B cell (primary cell): ENCODE measurements at regions not wholly inside any gene's neighbourhood (a gene's known extent, or its start where the extent isn't known, plus 50 kb on each side); places are given as distances from the start of the nearest gene placed in this dataset.

Experiments used
- ATAC-seq: fragments of 200-7000 bp; cut with Tn5 transposase; one replicate; pipeline ENCODE4 v1.10.0; 2021; ENCODE audit warnings: low read depth, mild to moderate bottlenecking, moderate number of reproducible peaks, moderate library complexity
- CTCF ChIA-PET: fragments of 350-600 bp; sonication (Branson Sonifier 250); formaldehyde crosslinking; loops from one replicate; lab custom pipeline; 2021; ENCODE audit warnings: antibody characterized with exemption, inconsistent platforms; lab: Charles Lee
- POLR2A ChIA-PET: fragments of 350-600 bp; sonication (Branson Sonifier 250); formaldehyde crosslinking; loops from one replicate; lab custom pipeline; 2021; ENCODE audit warnings: antibody characterized with exemption; lab: Charles Lee
- DNase-seq: peaks from one replicate; pipeline ENCODE4 v3.0.0; 2013
- H2AFZ ChIP-seq: 2 replicates; pipeline ENCODE4 v1.6.1; 2012; ENCODE audit warnings: mild to moderate bottlenecking, low read depth, low read length; ENCODE audit not compliant: insufficient read depth, poor library complexity, severe bottlenecking
- H3K27ac ChIP-seq, 2 donors: 1 replicate in 1 of 2; 2 replicates in 1 of 2; pipeline ENCODE4 v1.5.1; 2012 to 2013; ENCODE audit warnings: low read length in 2 of 2, mild to moderate bottlenecking in 2 of 2, moderate library complexity in 1 of 2
- H3K27me3 ChIP-seq, 4 experiments: fragments of 200-600 bp in 1 of 4; sonication (generic) in 1 of 4; replicated peaks in 1 of 4; 1 replicate in 2 of 4; 2 replicates in 2 of 4; pipeline versions ENCODE4 v1.6.1 to v1.7.0; 2013 to 2016; ENCODE audit warnings: low read length in 3 of 4, mild to moderate bottlenecking in 2 of 4, mixed read lengths in 1 of 4, moderate library complexity in 1 of 4; ENCODE audit not compliant: insufficient read depth in 4 of 4, control insufficient read depth in 3 of 4; ENCODE audit errors: control extremely low read depth in 1 of 4
- H3K36me3 ChIP-seq, 2 experiments: replicated peaks in 1 of 2; 1 replicate in 1 of 2; 2 replicates in 1 of 2; pipeline versions ENCODE4 v1.6.1 to v1.7.1; 2013; ENCODE audit warnings: low read length in 1 of 2; ENCODE audit not compliant: insufficient read depth in 2 of 2, control insufficient read depth in 1 of 2; ENCODE audit errors: control extremely low read depth in 1 of 2, extremely low read depth in 1 of 2
- H3K4me1 ChIP-seq, 2 donors: fragments of 200-600 bp in 1 of 2; sonication (generic) in 1 of 2; 1 replicate in 1 of 2; 2 replicates in 1 of 2; pipeline versions ENCODE4 v1.5.1 to v1.6.1; 2013 to 2017; ENCODE audit warnings: low read length in 2 of 2; ENCODE audit not compliant: control insufficient read depth in 2 of 2, insufficient read depth in 2 of 2
- H3K4me2 ChIP-seq: replicated peaks from 2 replicates; pipeline ENCODE3; 2012; ENCODE audit warnings: mild to moderate bottlenecking, low read depth, low read length; ENCODE audit not compliant: poor library complexity, severe bottlenecking
- H3K4me3 ChIP-seq, 5 experiments: fragments of 200-600 bp in 1 of 5; sonication (generic) in 1 of 5; 1 replicate in 3 of 5; 2 replicates in 2 of 5; pipeline versions ENCODE4 v1.5.1 to v1.7.0; 2011 to 2016; ENCODE audit warnings: low read length in 4 of 5, mild to moderate bottlenecking in 4 of 5, low read depth in 2 of 5, control low read depth in 1 of 5, moderate library complexity in 1 of 5; ENCODE audit not compliant: insufficient read depth in 1 of 5; ENCODE audit errors: control extremely low read depth in 1 of 5, extremely low read depth in 1 of 5
- H3K79me2 ChIP-seq: fragments of 200-600 bp; sonication (generic); one replicate; pipeline ENCODE4 v1.6.0; 2016; ENCODE audit warnings: low read length; ENCODE audit not compliant: control insufficient read depth, insufficient read depth
- H3K9ac ChIP-seq: fragments of 200-600 bp; sonication (generic); 2 replicates; pipeline ENCODE4 v1.6.1; 2017; ENCODE audit warnings: mild to moderate bottlenecking, low read length, moderate library complexity
- H3K9me3 ChIP-seq, 3 donors: one replicate each; pipeline versions ENCODE4 v1.6.1 to v1.7.1; 2013; ENCODE audit warnings: low read length in 2 of 3; ENCODE audit not compliant: control insufficient read depth in 2 of 3, insufficient read depth in 1 of 3; ENCODE audit errors: control extremely low read depth in 1 of 3
- H4K20me1 ChIP-seq: 2 replicates; pipeline ENCODE4 v1.6.0; 2012; ENCODE audit warnings: mild to moderate bottlenecking, low read length; ENCODE audit not compliant: insufficient read depth, control insufficient read depth, poor library complexity, severe bottlenecking
- H3K27ac Mint-ChIP-seq: one replicate; pipeline ENCODE4 v1.8.0; 2021; ENCODE audit warnings: mixed read lengths
- H3K27me3 Mint-ChIP-seq: one replicate; pipeline ENCODE4 v1.8.0; 2021; ENCODE audit warnings: mixed read lengths
- H3K4me1 Mint-ChIP-seq: one replicate; pipeline ENCODE4 v1.8.0; 2021; ENCODE audit warnings: mixed read lengths
- H3K4me3 Mint-ChIP-seq: one replicate; pipeline ENCODE4 v1.8.0; 2021; ENCODE audit warnings: mixed read lengths
- H3K9me3 Mint-ChIP-seq: one replicate; pipeline ENCODE4 v1.8.0; 2022; ENCODE audit warnings: mixed read lengths; ENCODE audit not compliant: insufficient read depth
- EZH2 ChIP-seq: IDR thresholded peaks from 2 replicates; pipeline ENCODE4 v1.6.1; 2012; ENCODE audit warnings: borderline replicate concordance, low read depth, mild to moderate bottlenecking, moderate library complexity, low read length; ENCODE audit not compliant: insufficient read depth, poor library complexity, severe bottlenecking
- WGBS: methylation state at CpG from one replicate; pipeline ENCODE4 v1.1.5; 2013; ENCODE audit warnings: missing lambda C conversion rate; ENCODE audit not compliant: insufficient coverage; 5-methylcytosine and 5-hydroxymethylcytosine counted together
- intact Hi-C: fragments of 100-400 bp; cut with micrococcal nuclease; formaldehyde crosslinking; loops from one replicate; pipeline ENCODE4 v1.10.0; 2022
- TF ChIP-seq, protein P1 (sequence below): fragments of 200-600 bp; IDR thresholded peaks from one replicate; pipeline ENCODE4 v1.8.0; 2022; ENCODE audit warnings: antibody characterized with exemption, mild to moderate bottlenecking

- no peak overlapping the region for H3K4me3 ChIP-seq
- ChIA-PET CTCF (no interaction called here), POLR2A (no interaction called here)
- Mint-ChIP-seq H3K27me3 (no peaks in the 10 kb centered on the region), H3K9me3 (no peaks in the 10 kb centered on the region), H3K27ac (no peak overlapping the region), H3K4me3 (no peak overlapping the region), H3K4me1 (no peaks in the 10 kb centered on the region)
- H3K4me2 ChIP-seq, result no peak overlapping the region
- no peaks in the 10 kb centered on the region for H3K9me3 ChIP-seq
- H3K36me3 ChIP-seq, result no peaks in the 10 kb centered on the region
- no peak overlapping the region for H3K27ac ChIP-seq
- H4K20me1 ChIP-seq, result no peaks in the 10 kb centered on the region
- H3K9ac ChIP-seq, result no peak overlapping the region
- TF ChIP-seq, protein P1, sequence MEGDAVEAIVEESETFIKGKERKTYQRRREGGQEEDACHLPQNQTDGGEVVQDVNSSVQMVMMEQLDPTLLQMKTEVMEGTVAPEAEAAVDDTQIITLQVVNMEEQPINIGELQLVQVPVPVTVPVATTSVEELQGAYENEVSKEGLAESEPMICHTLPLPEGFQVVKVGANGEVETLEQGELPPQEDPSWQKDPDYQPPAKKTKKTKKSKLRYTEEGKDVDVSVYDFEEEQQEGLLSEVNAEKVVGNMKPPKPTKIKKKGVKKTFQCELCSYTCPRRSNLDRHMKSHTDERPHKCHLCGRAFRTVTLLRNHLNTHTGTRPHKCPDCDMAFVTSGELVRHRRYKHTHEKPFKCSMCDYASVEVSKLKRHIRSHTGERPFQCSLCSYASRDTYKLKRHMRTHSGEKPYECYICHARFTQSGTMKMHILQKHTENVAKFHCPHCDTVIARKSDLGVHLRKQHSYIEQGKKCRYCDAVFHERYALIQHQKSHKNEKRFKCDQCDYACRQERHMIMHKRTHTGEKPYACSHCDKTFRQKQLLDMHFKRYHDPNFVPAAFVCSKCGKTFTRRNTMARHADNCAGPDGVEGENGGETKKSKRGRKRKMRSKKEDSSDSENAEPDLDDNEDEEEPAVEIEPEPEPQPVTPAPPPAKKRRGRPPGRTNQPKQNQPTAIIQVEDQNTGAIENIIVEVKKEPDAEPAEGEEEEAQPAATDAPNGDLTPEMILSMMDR, result no peak
- TF ChIP-seq EZH2, result no peak
- DNase-seq (no peak), ATAC-seq (no peak)
- no peak overlapping the region for H2AFZ ChIP-seq
- H3K27me3 ChIP-seq, result no peaks in the 10 kb centered on the region
- H3K79me2 ChIP-seq, result no peaks in the 10 kb centered on the region
- no peaks in the 10 kb centered on the region for H3K4me1 ChIP-seq
- intact Hi-C loops, result no loop called here
Observed at GRCh38 chr3:20344400-20344959, 158.5 kb upstream of the SGO1 start.

- Histone ChIP-seq H3K9me3 (no peaks in the 10 kb centered on the region), H2AFZ (no peak overlapping the region), H3K36me3 (no peaks in the 10 kb centered on the region), H4K20me1 (no peaks in the 10 kb centered on the region), H3K4me1 (no peaks in the 10 kb centered on the region), H3K27ac (no peak overlapping the region), H3K9ac (no peak overlapping the region), H3K79me2 (no peaks in the 10 kb centered on the region), H3K4me2 (no peak overlapping the region), H3K4me3 (no peak overlapping the region), H3K27me3 (no peaks in the 10 kb centered on the region)
- Mint-ChIP-seq H3K4me1 (no peaks in the 10 kb centered on the region), H3K4me3 (no peak overlapping the region), H3K9me3 (no peaks in the 10 kb centered on the region), H3K27me3 (no peaks in the 10 kb centered on the region), H3K27ac (no peak overlapping the region)
- POLR2A ChIA-PET, result no interaction called here
- intact Hi-C loops, result no loop called here
- no peak for DNase-seq
- TF ChIP-seq, protein P1, result no peak
- TF ChIP-seq EZH2, result no peak
- 95% methylated on average over 2 of the region's 3 CpGs for WGBS
- ATAC-seq, result no peak
- CTCF ChIA-PET, result no interaction called here
Observed at GRCh38 chr3:20343790-20344189, 157.8 kb upstream of the SGO1 start.
